OCI-LY3 (cell line): ENCODE measurements at regions not wholly inside any gene's neighbourhood (a gene's known extent, or its start where the extent isn't known, plus 50 kb on each side); places are given as distances from the start of the nearest gene placed in this dataset.
"Not testable (repeated sequence)": the region's sequence is repeated elsewhere in the genome, so short reads cannot be mapped to it uniquely, and the experiment has no call there.

ENCODE experiments used
- H2AFZ ChIP-seq: fragments of 200-600, 300-600 bp; shearing (Covaris generic); 2 replicates; pipeline ENCODE4 v1.6.0; 2014; ENCODE audit warnings: antibody characterized with exemption, low read depth, low read length
- H3K27ac ChIP-seq: fragments of 200-600, 300-600 bp; sonication (generic); 2 replicates; pipeline ENCODE4 v1.5.1; 2014; ENCODE audit warnings: mild to moderate bottlenecking, low read length, moderate library complexity, mixed read lengths
- H3K27me3 ChIP-seq: fragments of 200-600, 300-600 bp; sonication (generic); 2 replicates; pipeline ENCODE4 v1.6.1; 2014; ENCODE audit warnings: low read depth, low read length, mixed read lengths
- H3K36me3 ChIP-seq: fragments of 200-600, 300-600 bp; sonication (generic); replicated peaks from 2 replicates; pipeline ENCODE3; 2014; ENCODE audit warnings: low read depth, low read length, mixed read lengths
- H3K4me1 ChIP-seq: fragments of 300-600, 200-600 bp; sonication (generic); 2 replicates; pipeline ENCODE4 v1.6.1; 2014; ENCODE audit warnings: low read length, mixed read lengths
- H3K4me2 ChIP-seq: fragments of 200-600, 300-600 bp; sonication (generic); 2 replicates; pipeline ENCODE4 v1.6.1; 2014; ENCODE audit warnings: low read length, mixed read lengths
- H3K4me3 ChIP-seq: fragments of 300-600, 200-600 bp; sonication (generic); 2 replicates; pipeline ENCODE4 v1.5.1; 2014; ENCODE audit warnings: antibody characterized with exemption, mild to moderate bottlenecking, low read length, moderate library complexity
- H3K79me2 ChIP-seq: fragments of 300-600, 200-600 bp; shearing (Covaris generic); 2 replicates; pipeline ENCODE4 v1.6.1; 2014; ENCODE audit warnings: mild to moderate bottlenecking, low read length, mixed read lengths
- H3K9ac ChIP-seq: fragments of 300-600, 200-600 bp; shearing (Covaris generic); 2 replicates; pipeline ENCODE4 v1.6.0; 2014; ENCODE audit warnings: mild to moderate bottlenecking, low read length, moderate library complexity
- H3K9me3 ChIP-seq: fragments of 200-600, 300-600 bp; shearing (Covaris generic); 2 replicates; pipeline ENCODE4 v1.6.1; 2014; ENCODE audit warnings: low read length, mixed read lengths; ENCODE audit not compliant: insufficient read depth
- H4K20me1 ChIP-seq: fragments of 200-600, 300-600 bp; sonication (generic); 2 replicates; pipeline ENCODE4 v1.6.1; 2016; ENCODE audit warnings: low read length, mixed read lengths; ENCODE audit not compliant: insufficient read depth
- CTCF ChIP-seq: fragments of 200-600, 300-600 bp; sonication (generic); IDR thresholded peaks from 2 replicates; pipeline ENCODE4 v1.5.1; 2014; ENCODE audit warnings: antibody characterized with exemption, low read length, low read depth
- EZH2phosphoT487 ChIP-seq: fragments of 200-600 bp; shearing (Covaris generic); IDR thresholded peaks from 2 replicates; pipeline ENCODE4 v1.6.1; 2018; ENCODE audit warnings: antibody characterized with exemption, mixed run types, low read depth

- H3K4me3 ChIP-seq, H3K79me2 ChIP-seq, H3K9me3 ChIP-seq, H3K36me3 ChIP-seq, H3K27ac ChIP-seq, H3K27me3 ChIP-seq, H3K4me2 ChIP-seq, H3K9ac ChIP-seq, H4K20me1 ChIP-seq, H2AFZ ChIP-seq, H3K4me1 ChIP-seq: not testable (repeated sequence)
Observed at GRCh38 chr6:27173232-27173601, 74.3 kb upstream of the PRSS16 start.

GRCh38 chr6:27174958-27175357 lies 72.5 kb upstream of the PRSS16 start:
- no peaks in the 10 kb centered on the region for H3K9me3 ChIP-seq
- no peaks in the 10 kb centered on the region for H3K27me3 ChIP-seq
- H3K27ac ChIP-seq, result no peak overlapping the region
- no peak overlapping the region for H2AFZ ChIP-seq
- no peaks in the 10 kb centered on the region for H3K36me3 ChIP-seq
- H3K4me3 ChIP-seq, result no peak overlapping the region
- H4K20me1 ChIP-seq, result no peaks in the 10 kb centered on the region
- H3K4me2 ChIP-seq, result no peak overlapping the region
- no peaks in the 10 kb centered on the region for H3K79me2 ChIP-seq
- H3K9ac ChIP-seq, result no peak overlapping the region
- H3K4me1 ChIP-seq, result no peaks in the 10 kb centered on the region; the same call in 1 of the 2 replicates
- TF ChIP-seq CTCF, result no peak
- TF ChIP-seq EZH2phosphoT487, result no peak

GRCh38 chr6:27176096-27176495 lies 71.4 kb upstream of the PRSS16 start:
- Histone ChIP-seq H3K79me2 (no peaks in the 10 kb centered on the region), H2AFZ (no peak overlapping the region), H3K27me3 (no peaks in the 10 kb centered on the region), H3K36me3 (no peaks in the 10 kb centered on the region), H3K4me1 (no peaks in the 10 kb centered on the region; the same call in 1 of the 2 replicates), H4K20me1 (no peaks in the 10 kb centered on the region), H3K27ac (no peak overlapping the region), H3K9me3 (no peaks in the 10 kb centered on the region), H3K4me2 (no peak overlapping the region), H3K4me3 (peak overlapping the region; percentile 100; the same call in 1 of the 2 replicates), H3K9ac (no peak overlapping the region)
- TF ChIP-seq CTCF (no peak), EZH2phosphoT487 (no peak)

GRCh38 chr6:27176523-27177484 lies 70.7 kb upstream of the PRSS16 start:
- Histone ChIP-seq H3K36me3 (no peaks in the 10 kb centered on the region), H3K4me1 (no peaks in the 10 kb centered on the region; the same call in 1 of the 2 replicates), H3K9ac (peak overlapping the region; percentile 99), H3K27ac (peak overlapping the region; percentile 76), H3K4me2 (peak overlapping the region; percentile 77), H4K20me1 (no peaks in the 10 kb centered on the region), H2AFZ (peak overlapping the region; percentile 98), H3K79me2 (no peaks in the 10 kb centered on the region), H3K27me3 (no peaks in the 10 kb centered on the region), H3K9me3 (no peaks in the 10 kb centered on the region), H3K4me3 (peak overlapping the region; percentile 100)
- no peak for TF ChIP-seq EZH2phosphoT487
- no peak for TF ChIP-seq CTCF
